Aorta (tissue), 5 donors: ENCODE measurements at regions not wholly inside any gene's neighbourhood (a gene's known extent, or its start where the extent isn't known, plus 50 kb on each side); places are given as distances from the start of the nearest gene placed in this dataset.

Source experiments
- ATAC-seq: fragments of 200-7000 bp; cut with Tn5 transposase; one replicate; pipeline ENCODE4 v1.9.1; 2022; ENCODE audit warnings: moderate library complexity; ENCODE audit not compliant: low FRiP score
- DNase-seq, 2 donors: peaks; one replicate each; pipeline ENCODE4 v3.0.0-alpha.2; 2020
- H3K27ac ChIP-seq, 2 donors: one replicate each; pipeline ENCODE4 v1.5.1; 2013; ENCODE audit warnings: low read length in 2 of 2, mild to moderate bottlenecking in 2 of 2, moderate library complexity in 2 of 2, control low read depth in 1 of 2, inconsistent platforms in 1 of 2, low read depth in 1 of 2
- H3K27me3 ChIP-seq, 2 donors: one replicate each; pipeline ENCODE4 v1.6.1; 2013; ENCODE audit warnings: control low read depth in 1 of 2, low read length in 1 of 2, mild to moderate bottlenecking in 1 of 2, moderate library complexity in 1 of 2; ENCODE audit not compliant: insufficient read depth in 2 of 2, control insufficient read depth in 1 of 2
- H3K36me3 ChIP-seq, 2 donors: one replicate each; pipeline ENCODE4 v1.6.1; 2013; ENCODE audit warnings: control low read depth in 1 of 2, low read length in 1 of 2, mild to moderate bottlenecking in 1 of 2; ENCODE audit not compliant: insufficient read depth in 2 of 2, control insufficient read depth in 1 of 2
- H3K4me1 ChIP-seq, 2 donors: one replicate each; pipeline ENCODE4 v1.6.1; 2013; ENCODE audit warnings: low read length in 2 of 2, control low read depth in 1 of 2, mild to moderate bottlenecking in 1 of 2, moderate library complexity in 1 of 2; ENCODE audit not compliant: insufficient read depth in 2 of 2, control insufficient read depth in 1 of 2
- H3K4me3 ChIP-seq, 2 donors: one replicate each; pipeline ENCODE4 v1.5.1; 2013; ENCODE audit warnings: low read length in 2 of 2, control low read depth in 1 of 2, mild to moderate bottlenecking in 1 of 2
- H3K9me3 ChIP-seq: one replicate; pipeline ENCODE4 v1.6.1; 2013; ENCODE audit warnings: mild to moderate bottlenecking, low read length; ENCODE audit not compliant: control insufficient read depth
- WGBS, 2 donors: extraction: QIAGEN DNeasy Blood & Tissue Kit; methylation state at CpG; one replicate each; pipeline ENCODE4 v1.1.7; 2013; 5-methylcytosine and 5-hydroxymethylcytosine counted together
- intact Hi-C, 2 donors: fragments of 100-400 bp; cut with DNase I; formaldehyde crosslinking; loops; one replicate each; pipeline versions ENCODE4 v1.14.2 to v1.15.0; 2022
- donor health status: healthy with polysubstance abuse.
- donor health status: Bipolar disorder and iron deficiency.
- donor health status: DM: no; HTN: no; CAD: no.
- donor health status: DM: no; HTN: no; CAD: no.
- donor health status: DM: yes; HTN: yes; CAD: no.

GRCh38 chr14:92264195-92264594 lies 58.8 kb upstream of the SLC24A4 start:
- no peaks in the 10 kb centered on the region for H3K36me3 ChIP-seq
- no peak overlapping the region for H3K4me3 ChIP-seq
- no peak overlapping the region for H3K27ac ChIP-seq
- no peaks in the 10 kb centered on the region for H3K4me1 ChIP-seq
- intact Hi-C loops, result no loop called here
- H3K9me3 ChIP-seq, result no peaks in the 10 kb centered on the region
- no peaks in the 10 kb centered on the region for H3K27me3 ChIP-seq
- DNase-seq (no peak), ATAC-seq (no peak)
- 86 to 87% methylated on average over 6 to 7 of the region's 7 CpGs for WGBS, 2 donors

GRCh38 chr14:92266216-92266615 lies 56.7 kb upstream of the SLC24A4 start:
- Histone ChIP-seq H3K36me3 (no peaks in the 10 kb centered on the region), H3K9me3 (no peaks in the 10 kb centered on the region), H3K4me3 (no peak overlapping the region), H3K4me1 (no peaks in the 10 kb centered on the region), H3K27ac (no peak overlapping the region), H3K27me3 (no peaks in the 10 kb centered on the region)
- DNase-seq (no peak), ATAC-seq (no peak)
- 92 to 94% methylated on average over 10 of the region's 10 CpGs for WGBS, 2 donors
- intact Hi-C loops, result no loop called here
